ENCODE measurements at regions not wholly inside any gene's neighbourhood (a gene's known extent, or its start where the extent isn't known, plus 50 kb on each side); places are given as distances from the start of the nearest gene placed in this dataset.
"Not testable (repeated sequence)": the region's sequence is repeated elsewhere in the genome, so short reads cannot be mapped to it uniquely, and the experiment has no call there.

DNA sequence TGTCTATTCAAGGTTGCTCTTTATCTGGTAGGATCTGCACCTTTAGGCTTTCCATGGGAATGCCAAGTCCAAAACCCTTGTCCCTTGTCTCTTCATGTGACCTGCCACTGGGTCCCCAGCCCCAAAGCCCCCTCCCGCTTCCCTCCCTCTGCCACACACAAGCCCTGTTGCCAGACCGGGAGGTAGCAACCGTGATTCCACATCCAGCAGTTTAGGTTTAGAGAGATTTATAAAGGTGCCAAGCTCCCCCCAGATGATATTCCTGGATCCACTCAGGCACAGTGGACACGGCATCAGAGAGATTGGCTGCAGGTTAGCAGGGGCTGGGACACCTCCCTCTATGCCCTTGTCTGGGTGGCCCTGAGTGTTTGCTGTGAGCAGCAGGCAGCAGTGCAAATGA is 504.7 kb downstream of the CCDC171 start:
- no peak for DNase-seq

DNA sequence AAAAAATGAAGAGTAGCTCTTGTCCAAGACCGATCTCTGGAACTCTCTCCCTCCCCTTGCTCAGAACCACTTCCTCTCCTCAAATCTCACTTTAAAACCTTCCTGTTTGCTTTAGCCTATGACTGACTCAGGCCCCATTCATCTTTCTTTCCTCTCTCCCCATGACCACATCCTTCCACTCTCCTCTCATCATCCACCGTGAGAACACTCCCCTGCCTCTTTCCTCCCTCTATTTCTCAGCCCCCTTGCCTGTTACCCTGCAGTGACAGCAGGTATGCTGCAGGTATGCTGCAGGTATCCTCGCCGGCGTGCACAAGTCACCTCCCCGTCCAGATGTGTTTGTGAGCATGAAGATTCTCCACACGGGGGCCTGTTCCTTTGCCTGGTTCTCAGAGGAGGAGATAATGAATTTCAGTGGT is 505.3 kb downstream of the CCDC171 start:
- no peak for DNase-seq

DNA sequence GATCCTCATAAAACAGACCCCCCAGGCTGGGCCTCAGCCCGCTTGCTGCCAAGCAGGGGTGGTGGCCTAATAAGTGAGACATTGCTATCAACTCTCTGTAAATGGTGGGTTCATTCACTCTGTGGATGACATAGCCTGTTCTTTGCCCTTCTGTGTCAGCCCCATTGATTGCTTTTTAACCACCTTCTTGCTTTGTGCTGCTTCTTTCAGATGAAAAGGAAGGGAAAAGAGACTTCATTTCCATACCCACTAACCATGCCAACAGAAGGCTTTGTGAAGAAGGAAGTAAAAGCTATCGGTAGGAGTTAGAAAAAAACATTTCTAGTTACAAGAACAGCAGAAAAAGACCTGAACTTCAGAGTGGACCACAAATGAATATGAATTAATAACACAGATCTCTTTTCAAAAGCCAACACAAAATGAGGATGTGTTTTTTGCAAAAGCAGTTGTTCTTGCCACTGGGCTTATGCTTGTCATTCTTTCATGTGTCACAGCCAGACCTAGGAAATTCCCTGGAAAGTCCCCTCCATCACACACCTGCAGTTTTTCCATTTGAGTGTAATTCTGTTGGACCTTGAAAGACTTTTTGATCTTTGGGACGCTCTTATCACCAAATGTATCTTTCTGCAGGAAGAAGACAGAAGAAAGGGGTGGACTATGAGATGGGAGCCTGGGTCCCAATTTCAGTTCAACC is 507.7 kb downstream of the CCDC171 start:
- no peak for DNase-seq

DNA sequence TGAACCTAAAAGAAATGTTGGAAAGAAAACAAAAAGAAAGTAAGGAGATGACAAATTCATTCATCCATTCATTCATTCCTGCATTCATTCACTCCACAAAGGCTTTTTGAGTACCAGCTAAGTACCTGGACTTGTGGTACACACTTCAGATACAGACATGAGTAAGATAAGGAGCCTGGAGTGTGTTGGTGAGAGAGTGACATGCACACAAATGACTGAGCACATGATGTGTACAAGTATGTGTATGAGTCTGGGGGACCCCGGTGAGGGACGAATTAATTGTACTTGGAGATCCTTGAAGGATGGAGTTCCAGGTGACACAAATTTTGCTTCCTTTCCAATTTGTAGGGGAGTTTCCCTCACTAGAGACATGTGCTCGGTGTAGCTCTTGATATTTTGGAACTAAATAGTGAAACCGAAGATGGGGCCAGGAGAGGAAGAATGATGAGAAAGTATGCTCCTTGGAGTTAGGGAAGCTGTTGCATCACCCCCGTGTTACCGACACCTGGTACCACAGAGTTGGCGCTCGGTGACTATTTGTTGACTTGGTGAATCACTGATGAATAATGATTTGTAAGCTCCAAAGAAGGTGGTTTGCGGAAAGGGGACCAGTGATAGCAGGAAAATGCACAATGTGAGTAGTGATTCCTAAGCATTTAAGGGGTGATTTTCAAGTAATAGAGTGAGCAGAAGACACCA is 509.8 kb downstream of the CCDC171 start:
- no peak for DNase-seq

DNA sequence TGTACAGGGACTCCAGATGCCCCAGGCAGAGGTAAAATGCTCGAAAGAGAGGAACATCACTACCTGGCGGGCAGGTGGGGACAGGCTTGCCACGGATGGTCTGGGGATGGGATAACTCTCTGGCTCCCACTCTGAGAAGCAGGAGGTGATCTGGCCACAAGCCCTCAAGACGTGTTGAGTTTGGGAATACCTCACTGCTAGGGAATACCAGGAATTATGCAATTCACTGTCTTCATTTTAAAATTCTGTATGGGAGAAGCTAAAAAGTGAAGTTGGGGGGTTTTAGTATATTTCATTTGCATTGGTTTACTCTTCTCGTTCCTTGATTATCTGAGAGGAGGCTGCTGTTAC is 510.4 kb downstream of the CCDC171 start:
- no peak for DNase-seq

DNA sequence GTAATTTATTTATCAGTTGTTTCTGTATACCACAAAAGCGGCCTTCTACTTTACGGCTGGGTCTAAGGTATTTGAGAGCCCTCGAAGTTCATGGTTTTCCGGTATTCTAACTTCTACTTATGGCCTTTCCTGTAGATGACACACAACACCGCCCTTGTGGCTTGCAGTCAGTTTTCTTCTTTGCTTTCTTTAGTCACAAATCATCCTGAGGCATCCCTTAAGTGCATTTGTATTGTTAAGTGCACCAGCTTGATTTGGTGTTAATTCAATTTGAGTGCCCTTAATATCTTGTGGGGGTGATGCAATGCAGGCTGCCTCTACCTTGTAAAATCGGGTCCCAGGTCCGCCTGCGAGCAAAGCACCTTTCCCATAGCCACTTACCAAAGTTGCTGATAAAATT is 511.9 kb downstream of the CCDC171 start:
- DNase-seq = no peak

DNA sequence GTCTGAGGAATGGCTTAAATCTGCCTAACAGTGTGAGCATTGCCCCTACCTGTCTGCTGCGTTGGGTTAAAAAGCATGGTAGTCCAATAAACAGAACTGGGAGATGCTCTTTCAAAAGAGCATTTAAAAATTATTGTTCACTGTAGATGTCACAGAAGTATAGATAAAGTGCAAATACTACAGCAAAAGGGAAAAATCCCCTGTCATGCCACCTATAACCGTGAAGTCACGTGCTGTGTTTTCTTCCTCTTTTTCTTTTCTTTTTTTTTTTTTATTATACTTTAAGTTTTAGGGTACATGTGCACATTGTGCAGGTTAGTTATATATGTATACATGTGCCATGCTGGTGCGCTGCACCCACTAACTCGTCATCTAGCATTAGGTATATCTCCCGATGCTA is 513.4 kb downstream of the CCDC171 start:
- DNase-seq = not testable (repeated sequence)

DNA sequence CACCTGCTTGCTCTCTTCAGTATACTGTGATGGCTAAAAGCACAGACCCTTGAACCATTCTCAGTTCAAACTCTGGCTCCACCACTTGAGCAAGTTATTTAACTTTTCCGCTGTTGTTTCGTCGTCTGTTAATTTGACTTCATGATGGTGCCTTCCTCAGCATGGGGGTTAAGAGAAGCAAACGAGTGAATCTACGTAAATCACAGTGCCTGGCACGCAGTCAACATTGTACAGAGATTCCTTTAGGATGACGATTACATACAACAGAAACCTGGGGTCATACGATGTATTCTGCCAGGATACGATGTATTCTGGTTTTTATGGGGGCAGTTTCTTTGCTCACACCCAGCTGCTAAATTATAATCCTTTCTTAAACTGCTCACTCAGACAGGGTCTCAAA is 515.6 kb downstream of the CCDC171 start:
- DNase-seq = no peak

DNA sequence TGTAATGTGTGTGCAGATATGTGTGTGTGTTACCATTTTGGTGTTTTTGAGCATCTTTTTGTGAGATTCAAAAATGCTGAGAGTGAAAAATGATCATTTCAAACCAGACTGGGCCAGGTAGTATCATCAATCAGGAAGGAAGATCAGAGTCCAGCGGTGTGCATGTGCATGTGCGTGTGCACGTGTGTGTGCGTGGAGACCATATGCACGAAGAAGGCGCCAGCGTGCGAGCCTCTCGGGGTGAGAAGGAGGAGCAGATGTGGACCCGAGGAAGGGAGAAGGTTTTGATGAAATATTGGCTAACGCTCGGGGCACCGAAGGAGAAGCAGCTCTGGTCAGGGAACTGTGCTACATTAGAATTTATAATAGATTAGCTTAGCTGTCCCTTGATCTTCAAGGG is 516.4 kb downstream of the CCDC171 start:
- DNase-seq = no peak

DNA sequence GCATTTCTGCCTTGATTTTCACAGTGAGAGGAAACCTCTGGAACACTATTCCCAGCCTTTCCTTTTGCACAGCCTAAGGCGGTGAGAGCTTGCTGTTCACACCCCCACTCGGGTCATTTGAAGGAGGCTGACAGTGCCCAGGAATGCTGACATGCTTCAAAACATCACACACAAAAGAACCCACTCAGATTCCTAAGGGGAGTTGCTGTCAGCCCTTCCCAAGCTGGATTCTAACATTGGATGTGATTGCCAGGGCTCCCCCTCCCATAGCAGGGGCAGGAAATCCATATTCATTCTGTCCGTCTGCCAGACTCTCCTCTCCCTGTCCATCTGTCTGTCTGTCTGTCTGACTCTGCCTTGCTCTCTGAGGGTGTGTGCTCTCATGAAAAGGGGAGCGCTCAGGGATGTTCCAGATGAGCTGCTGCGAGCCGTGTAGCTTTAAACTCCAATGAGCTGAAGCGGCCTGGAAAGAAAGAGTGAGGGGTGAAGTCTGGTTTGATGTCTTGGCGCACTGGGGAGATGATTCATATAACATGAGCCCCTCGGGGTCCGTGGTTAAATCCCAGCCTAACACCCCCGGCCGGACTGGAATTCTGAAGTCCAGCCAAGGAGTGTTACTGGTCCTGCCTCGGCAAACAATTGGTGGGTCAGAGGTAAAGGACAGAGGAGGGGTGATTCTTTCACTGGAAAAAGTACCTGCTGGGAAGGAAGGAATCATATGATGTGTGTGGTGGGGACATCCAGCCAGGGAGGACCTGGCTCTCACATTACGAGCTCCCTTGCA is 517.0 kb downstream of the CCDC171 start:
- DNase-seq = no peak

DNA sequence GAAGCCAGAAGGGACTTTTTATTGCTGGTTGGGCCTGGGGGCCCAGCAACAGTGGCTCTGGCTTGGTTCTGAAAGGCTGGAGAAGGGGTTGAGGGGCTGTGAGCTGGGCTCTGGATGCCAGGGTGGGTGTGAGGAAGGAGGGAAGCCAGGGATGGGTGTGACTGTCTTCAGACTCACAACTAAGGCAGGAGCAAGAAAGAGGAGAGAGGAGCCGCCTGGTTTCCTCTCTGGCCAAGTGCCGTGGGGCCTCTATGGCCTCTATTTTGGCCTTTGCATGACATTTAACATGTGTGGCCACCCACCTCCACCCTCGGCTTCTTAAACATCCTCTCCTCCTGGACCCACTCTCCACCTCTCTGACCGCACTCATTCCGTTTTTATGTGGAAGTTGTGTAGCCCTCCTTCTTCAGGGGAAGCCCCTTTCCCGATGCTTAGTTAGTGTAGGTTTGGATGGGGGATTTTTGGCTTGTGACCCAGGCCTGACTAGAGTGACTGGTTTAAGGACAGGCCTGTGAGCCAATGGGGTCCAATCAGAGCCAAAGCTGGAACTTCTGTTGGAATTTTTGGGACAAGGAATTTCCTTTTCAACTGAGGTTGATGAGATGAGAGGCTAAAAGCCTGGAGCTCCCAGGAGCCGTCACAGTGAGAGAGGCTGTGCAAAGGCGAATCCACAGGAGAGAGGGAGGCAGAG is 517.8 kb downstream of the CCDC171 start:
- DNase-seq = no peak

DNA sequence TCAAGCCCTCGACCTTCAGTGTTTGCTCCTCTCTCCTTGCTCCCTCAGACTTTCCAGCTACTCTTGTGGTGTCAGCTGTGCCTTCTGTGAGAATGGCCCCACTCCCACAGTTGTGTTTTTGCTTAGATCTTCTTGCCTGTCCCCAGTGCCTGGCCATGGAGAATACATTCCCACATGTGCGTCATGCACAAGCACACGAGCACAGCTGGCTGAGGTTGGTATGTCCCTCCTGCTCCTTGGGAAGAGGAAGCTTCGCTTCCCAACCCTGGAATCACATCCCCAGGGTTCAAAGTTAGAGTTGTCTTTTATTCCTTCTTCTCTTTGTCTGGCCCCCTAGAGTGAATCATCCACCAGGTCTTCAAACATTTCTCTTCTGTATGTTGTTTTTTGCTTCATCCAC is 518.6 kb downstream of the CCDC171 start:
- DNase-seq = no peak

DNA sequence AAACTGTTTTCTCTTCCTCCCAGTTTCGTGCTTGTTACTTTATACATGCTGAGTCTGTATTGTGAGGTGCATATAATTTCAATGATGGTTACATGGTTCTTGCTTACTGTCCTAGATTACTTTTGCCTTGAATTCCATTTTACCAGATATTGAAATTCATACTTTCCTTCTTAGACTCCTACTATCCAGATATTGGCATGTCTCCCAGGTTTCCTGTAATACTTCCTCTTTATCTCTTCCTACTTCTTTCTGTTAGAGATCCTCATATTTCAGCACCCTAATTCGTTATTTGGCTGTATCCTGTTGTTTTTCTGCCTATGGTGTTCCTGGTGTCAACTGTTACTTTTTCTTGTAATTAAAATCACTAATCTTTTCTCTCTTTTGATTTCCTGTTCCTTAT is 522.1 kb downstream of the CCDC171 start:
- no peak for DNase-seq

DNA sequence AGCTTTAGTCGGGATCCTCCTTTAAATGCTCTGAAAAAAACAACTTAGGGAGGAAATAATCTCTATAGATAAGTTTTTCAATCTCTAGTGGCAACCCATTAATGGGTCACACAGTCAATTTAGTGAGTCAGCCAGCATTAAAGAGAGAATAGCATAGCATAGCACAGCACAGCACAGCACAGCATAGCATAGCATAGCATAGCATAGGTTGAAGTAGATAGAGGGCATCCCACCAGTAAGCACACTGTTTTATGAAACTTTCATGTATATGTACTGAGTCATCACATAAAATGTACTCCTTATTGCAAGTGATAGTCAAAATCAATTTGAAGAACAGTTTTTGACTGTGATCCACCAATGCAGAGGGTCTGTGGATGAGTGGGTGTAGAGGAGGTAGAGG is 522.9 kb downstream of the CCDC171 start:
- no peak for DNase-seq

DNA sequence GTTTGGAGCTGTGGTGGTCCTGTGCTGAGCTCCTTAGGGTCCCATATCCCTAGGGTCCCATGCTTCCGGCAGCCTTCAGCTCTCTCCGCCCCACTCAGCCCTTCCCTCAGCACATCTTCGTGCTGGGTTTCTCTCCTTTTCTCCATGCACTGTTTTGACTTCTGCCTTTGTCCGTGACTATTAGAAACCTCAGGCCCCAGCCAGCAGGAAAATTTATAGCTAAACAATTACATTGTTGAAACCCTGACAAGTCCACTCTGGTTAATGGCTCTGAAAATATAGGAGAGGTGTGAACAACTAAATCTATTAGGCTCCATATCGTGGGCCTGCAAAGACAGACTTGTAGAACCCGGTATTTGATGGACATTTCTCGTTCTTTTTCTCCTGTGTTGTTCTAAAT is 523.7 kb downstream of the CCDC171 start:
- DNase-seq = no peak

DNA sequence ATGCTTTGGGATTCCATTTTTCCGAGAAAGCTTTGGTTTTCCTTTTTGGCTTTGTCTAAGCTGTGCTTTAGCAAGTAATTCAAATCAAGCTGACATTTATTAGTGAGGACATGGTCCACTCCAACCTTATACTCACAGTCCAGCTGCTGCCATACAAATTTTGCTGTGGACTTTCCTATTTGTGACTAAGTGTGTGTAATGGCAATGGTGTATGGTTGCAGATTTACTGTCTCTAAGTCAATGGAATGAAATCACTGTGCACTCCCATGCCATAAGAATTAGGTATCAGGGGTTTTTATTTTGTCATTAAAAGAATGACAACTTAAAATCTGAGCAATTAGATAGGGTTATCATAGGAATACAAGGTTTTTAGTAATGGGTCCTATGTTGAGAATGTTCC is 530.0 kb downstream of the CCDC171 start:
- DNase-seq = no peak

DNA sequence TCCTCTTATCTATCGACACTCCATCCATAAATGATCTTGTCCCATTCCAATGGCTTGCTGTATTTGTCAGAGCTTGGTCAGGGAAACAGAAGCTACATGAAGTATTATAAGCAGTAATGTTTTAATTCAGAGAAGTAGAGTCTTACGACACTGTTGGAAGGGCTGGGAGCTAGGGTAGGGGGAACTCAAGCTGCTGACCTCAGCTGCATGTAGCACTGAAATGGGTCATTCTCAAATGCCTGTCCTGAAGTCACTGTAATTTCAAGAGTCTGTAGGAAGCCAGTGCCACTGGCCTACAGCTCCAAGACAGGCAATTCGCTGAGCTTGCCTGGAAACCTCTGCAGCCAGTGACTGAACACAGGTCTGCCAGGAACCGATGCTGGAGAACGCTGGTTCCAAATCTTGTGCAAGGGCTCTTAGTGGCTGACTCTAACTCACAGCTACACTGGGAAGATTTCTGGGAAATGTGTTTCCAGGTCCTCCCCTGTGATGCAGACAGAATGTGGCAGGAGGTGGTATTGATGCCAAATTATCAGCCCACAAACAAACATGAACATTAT is 532.4 kb downstream of the CCDC171 start:
- DNase-seq = no peak

DNA sequence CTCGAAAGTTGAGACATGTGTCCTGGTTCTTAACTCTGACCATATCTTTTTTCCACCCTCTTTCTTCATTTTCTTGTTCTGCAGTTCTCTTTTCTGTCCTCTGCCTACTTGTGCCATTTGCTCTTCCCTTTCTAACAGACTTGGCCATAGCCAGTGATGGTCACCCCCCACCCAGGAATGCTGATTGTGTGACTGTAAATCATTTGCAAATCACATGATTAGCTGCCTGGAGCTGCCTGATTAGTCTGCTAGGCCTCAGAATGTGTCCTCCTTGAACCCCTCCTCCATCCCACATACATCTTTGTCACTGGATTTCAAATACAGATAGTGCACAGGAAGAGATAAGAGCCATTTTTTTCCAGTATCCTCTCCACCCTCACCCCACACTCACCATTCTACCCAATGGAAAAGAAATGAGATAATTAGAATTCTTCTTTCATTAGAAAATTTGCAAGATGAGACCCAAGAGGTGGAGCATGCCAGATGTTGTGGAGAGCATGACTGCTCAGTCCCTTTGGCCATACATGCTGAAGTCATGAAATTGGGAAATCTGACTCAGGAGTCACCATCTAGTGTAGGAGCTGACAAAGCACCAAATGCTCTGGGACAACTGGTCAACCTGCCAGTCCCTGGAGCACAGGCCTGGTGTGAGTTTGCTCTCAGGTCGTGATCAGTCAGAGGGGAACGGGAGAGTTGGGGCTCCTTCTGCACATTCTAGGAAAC is 538.2 kb downstream of the CCDC171 start:
- DNase-seq = no peak

DNA sequence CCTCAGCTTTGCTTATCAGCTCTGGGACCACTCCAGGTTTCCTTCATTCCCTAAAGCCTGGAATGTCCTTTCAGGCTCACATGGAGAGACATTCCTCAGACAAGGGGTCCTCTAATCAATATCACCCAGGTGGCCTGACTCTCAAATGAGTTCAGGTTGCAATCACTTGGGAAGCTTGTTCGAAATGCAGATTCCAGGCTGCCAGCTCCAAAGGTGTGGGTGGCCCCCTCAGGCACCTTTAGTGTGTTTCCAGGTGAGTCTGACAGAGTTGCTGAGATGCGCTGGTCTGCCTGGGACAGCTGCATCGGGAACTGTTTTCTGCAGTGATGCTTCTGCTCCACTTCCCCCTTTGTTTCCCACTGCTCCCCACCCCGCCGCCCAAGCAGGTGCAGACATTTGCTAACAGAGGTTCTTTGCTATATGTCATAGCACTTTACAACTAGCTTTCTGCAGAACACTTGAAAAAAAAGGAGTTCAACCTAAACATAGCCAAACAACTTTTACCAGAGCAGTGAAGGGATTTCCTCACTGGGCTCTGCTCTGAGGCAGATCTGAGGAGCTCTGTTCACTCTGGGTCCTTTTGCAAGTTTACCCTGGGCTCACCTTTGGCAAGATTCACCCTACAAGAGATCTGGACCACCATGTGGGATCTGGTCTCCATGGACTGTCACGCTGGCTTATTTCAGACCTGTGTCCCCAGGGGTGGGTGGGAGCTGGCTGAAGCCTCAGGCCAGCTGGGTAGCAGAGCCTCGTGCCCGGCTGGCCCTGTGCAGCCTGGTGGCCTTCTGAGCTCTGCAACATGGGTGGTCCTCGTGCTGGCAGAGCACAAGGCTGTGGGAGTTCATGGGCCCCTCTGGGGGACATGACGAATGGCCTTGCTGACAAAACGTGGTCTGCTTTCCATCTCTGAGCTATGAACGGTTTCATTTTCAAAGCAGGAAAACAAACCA is 539.6 kb downstream of the CCDC171 start:
- DNase-seq = no peak

DNA sequence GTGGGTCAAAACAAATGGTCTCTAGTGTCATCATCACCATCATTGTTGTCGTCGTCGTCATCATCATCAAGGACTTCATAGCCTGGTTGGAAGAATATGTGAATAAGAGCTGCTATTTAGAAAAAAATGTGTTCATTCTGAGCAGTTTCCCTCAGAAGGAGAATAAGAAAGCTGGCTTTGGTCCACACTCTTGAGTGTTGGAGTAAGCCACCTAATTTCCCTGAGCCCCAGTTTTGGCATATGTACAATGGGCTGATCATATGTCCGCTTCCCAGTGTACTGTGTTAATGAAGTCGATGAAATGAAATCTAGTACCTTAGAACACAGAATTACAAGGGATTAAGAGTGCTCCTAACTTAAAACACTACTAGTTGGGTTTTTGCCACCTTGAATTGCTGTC is 545.5 kb downstream of the CCDC171 start:
- DNase-seq = no peak
